Lung (tissue), 11 donors: ENCODE measurements at regions not wholly inside any gene's neighbourhood (a gene's known extent, or its start where the extent isn't known, plus 50 kb on each side); places are given as distances from the start of the nearest gene placed in this dataset.

Experiments used
- ATAC-seq: fragments of 200-7000 bp; cut with Tn5 transposase; one replicate; pipeline ENCODE4 v1.9.1; 2020; ENCODE audit warnings: moderate number of reproducible peaks; ENCODE audit not compliant: insufficient read depth, low FRiP score
- DNase-seq, 3 donors: peaks; one replicate each; pipeline ENCODE4 v3.0.0-alpha.2; 2013 to 2017
- H3K27ac ChIP-seq, 2 donors: one replicate each; pipeline ENCODE4 v1.5.1; 2013; ENCODE audit warnings: mild to moderate bottlenecking in 2 of 2, moderate library complexity in 2 of 2, control low read depth in 1 of 2, inconsistent platforms in 1 of 2, low read depth in 1 of 2, low read length in 1 of 2
- H3K27me3 ChIP-seq, 3 donors: one replicate each; pipeline ENCODE4 v1.5.1; 2013; ENCODE audit warnings: low read length in 2 of 3; ENCODE audit not compliant: control insufficient read depth in 3 of 3, insufficient read depth in 3 of 3
- H3K36me3 ChIP-seq, 4 donors: one replicate each; pipeline ENCODE4 v1.5.1; 2013; ENCODE audit warnings: low read length in 4 of 4, mild to moderate bottlenecking in 1 of 4, moderate library complexity in 1 of 4; ENCODE audit not compliant: control insufficient read depth in 4 of 4, insufficient read depth in 4 of 4
- H3K4me1 ChIP-seq, 5 donors: one replicate each; pipeline ENCODE4 v1.5.1; 2013; ENCODE audit warnings: low read length in 5 of 5, mild to moderate bottlenecking in 2 of 5, moderate library complexity in 1 of 5; ENCODE audit not compliant: control insufficient read depth in 5 of 5, insufficient read depth in 5 of 5
- H3K4me3 ChIP-seq: one replicate; pipeline ENCODE4 v1.5.1; 2013; ENCODE audit warnings: mild to moderate bottlenecking, control low read depth, moderate library complexity
- H3K9ac ChIP-seq, 2 donors: one replicate each; pipeline ENCODE4 v1.5.1; 2013; ENCODE audit warnings: low read length in 2 of 2, control low read depth in 1 of 2; ENCODE audit not compliant: insufficient read depth in 1 of 2
- H3K9me3 ChIP-seq, 4 donors: one replicate each; pipeline ENCODE4 v1.5.1; 2013; ENCODE audit warnings: low read length in 3 of 4, mild to moderate bottlenecking in 1 of 4, moderate library complexity in 1 of 4; ENCODE audit not compliant: control insufficient read depth in 4 of 4, insufficient read depth in 3 of 4
- CTCF ChIP-seq: IDR thresholded peaks from 2 replicates; pipeline ENCODE4 v1.5.1; 2012; ENCODE audit warnings: mild to moderate bottlenecking; ENCODE audit errors: control extremely low read depth, extremely low read depth
- WGBS, 2 donors: extraction: QIAGEN DNeasy Blood & Tissue Kit; methylation state at CpG; one replicate each; pipeline ENCODE4 v1.1.7; 2013; 5-methylcytosine and 5-hydroxymethylcytosine counted together
- donor health status: control.
- donor health status: control.
- donor health status: Bipolar disorder and iron deficiency.
- donor health status: healthy.
- donor health status: DM: yes; HTN: yes; CAD: no.

- no peak for TF ChIP-seq CTCF
- WGBS, 2 donors, result 79 to 93% methylated on average over 3 of the region's 3 CpGs
- Histone ChIP-seq H3K4me3 (no peak overlapping the region), H3K27me3 (no peaks in the 10 kb centered on the region), H3K4me1 (peaks cover 0 to 5% (median 0%) of the 10 kb centered on the region in 5 donors), H3K9me3 (peaks cover 0 to 2% (median 0%) of the 10 kb centered on the region in 4 donors), H3K9ac (no peak overlapping the region), H3K36me3 (no peaks in the 10 kb centered on the region), H3K27ac (no peak overlapping the region)
- DNase-seq, result peak; percentile 69 to 94 (median 93)
- ATAC-seq, result no peak
Measured at GRCh38 chr9:17045381-17045940, 89.4 kb upstream of the CNTLN start.

- no peak overlapping the region for H3K9ac ChIP-seq
- no peak for TF ChIP-seq CTCF
- H3K4me1 ChIP-seq, result no peaks in the 10 kb centered on the region
- H3K27me3 ChIP-seq, result no peaks in the 10 kb centered on the region
- H3K4me3 ChIP-seq, result no peak overlapping the region
- no peaks in the 10 kb centered on the region for H3K36me3 ChIP-seq
- ATAC-seq, result no peak
- H3K27ac ChIP-seq, result no peak overlapping the region
- DNase-seq, result no peak
- peaks cover 0 to 2% (median 0%) of the 10 kb centered on the region in 4 donors for H3K9me3 ChIP-seq
- 84 to 91% methylated on average over 3 of the region's 3 CpGs for WGBS, 2 donors
Measured at GRCh38 chr9:17031546-17031945, 103.3 kb upstream of the CNTLN start.

- H3K4me1 ChIP-seq, result no peaks in the 10 kb centered on the region
- ATAC-seq, result no peak
- H3K9ac ChIP-seq, result no peak overlapping the region
- TF ChIP-seq CTCF, result no peak
- H3K9me3 ChIP-seq, result peaks cover 0 to 4% (median 0%) of the 10 kb centered on the region in 4 donors
- H3K4me3 ChIP-seq, result no peak overlapping the region
- no peaks in the 10 kb centered on the region for H3K27me3 ChIP-seq
- DNase-seq, result no peak
- H3K36me3 ChIP-seq, result no peaks in the 10 kb centered on the region
- no peak overlapping the region for H3K27ac ChIP-seq
Measured at GRCh38 chr9:17025281-17025680, 109.6 kb upstream of the CNTLN start.

- Histone ChIP-seq H3K36me3 (no peaks in the 10 kb centered on the region), H3K4me3 (no peak overlapping the region), H3K4me1 (no peaks in the 10 kb centered on the region), H3K27me3 (no peaks in the 10 kb centered on the region), H3K9me3 (peaks cover 0 to 4% (median 0%) of the 10 kb centered on the region in 4 donors), H3K27ac (no peak overlapping the region), H3K9ac (no peak overlapping the region)
- WGBS, 2 donors, result 85 to 95% methylated on average over 2 of the region's 2 CpGs
- no peak for TF ChIP-seq CTCF
- ATAC-seq (no peak), DNase-seq (no peak)
Measured at GRCh38 chr9:17024129-17024528, 110.7 kb upstream of the CNTLN start.
